LNCaP clone FGC (cell line): ENCODE measurements at regions not wholly inside any gene's neighbourhood (a gene's known extent, or its start where the extent isn't known, plus 50 kb on each side); places are given as distances from the start of the nearest gene placed in this dataset.

Experiments used
- DNase-seq: peaks from one replicate; pipeline ENCODE4 v3.0.0-alpha.2; 2011; ENCODE audit warnings: low read depth
- H3K4me3 ChIP-seq: 2 replicates; pipeline ENCODE4 v1.5.1; 2011; ENCODE audit warnings: mild to moderate bottlenecking, low read depth, low read length, control low read depth
- TF ChIP-seq, protein P1 (sequence below): IDR thresholded peaks from 2 replicates; pipeline ENCODE4 v1.5.1; 2012; ENCODE audit warnings: mild to moderate bottlenecking; ENCODE audit not compliant: control insufficient read depth, insufficient read depth; ENCODE audit errors: extremely low read depth

DNA sequence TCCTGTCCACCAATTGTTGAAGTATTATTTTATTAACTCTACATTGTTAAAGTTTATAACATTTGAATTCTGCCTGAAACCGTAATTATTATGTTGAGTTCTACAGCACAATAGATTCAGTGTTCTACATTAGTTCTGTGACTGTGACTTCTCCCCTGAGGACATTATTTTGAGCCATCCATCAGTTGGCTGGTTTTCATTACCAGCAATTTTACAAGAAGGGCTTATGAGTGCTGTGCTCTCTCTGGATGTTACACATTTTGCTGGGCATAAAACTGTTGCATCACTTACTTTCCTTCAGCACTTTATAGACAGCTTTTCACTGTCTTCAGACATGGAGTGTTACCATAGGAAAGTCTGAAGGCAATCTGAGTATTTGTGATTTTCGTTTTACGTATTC, 118.2 kb upstream of the KITLG start:
- TF ChIP-seq, protein P1, sequence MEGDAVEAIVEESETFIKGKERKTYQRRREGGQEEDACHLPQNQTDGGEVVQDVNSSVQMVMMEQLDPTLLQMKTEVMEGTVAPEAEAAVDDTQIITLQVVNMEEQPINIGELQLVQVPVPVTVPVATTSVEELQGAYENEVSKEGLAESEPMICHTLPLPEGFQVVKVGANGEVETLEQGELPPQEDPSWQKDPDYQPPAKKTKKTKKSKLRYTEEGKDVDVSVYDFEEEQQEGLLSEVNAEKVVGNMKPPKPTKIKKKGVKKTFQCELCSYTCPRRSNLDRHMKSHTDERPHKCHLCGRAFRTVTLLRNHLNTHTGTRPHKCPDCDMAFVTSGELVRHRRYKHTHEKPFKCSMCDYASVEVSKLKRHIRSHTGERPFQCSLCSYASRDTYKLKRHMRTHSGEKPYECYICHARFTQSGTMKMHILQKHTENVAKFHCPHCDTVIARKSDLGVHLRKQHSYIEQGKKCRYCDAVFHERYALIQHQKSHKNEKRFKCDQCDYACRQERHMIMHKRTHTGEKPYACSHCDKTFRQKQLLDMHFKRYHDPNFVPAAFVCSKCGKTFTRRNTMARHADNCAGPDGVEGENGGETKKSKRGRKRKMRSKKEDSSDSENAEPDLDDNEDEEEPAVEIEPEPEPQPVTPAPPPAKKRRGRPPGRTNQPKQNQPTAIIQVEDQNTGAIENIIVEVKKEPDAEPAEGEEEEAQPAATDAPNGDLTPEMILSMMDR, result no peak
- no peak for DNase-seq
- no peak overlapping the region for H3K4me3 ChIP-seq

DNA sequence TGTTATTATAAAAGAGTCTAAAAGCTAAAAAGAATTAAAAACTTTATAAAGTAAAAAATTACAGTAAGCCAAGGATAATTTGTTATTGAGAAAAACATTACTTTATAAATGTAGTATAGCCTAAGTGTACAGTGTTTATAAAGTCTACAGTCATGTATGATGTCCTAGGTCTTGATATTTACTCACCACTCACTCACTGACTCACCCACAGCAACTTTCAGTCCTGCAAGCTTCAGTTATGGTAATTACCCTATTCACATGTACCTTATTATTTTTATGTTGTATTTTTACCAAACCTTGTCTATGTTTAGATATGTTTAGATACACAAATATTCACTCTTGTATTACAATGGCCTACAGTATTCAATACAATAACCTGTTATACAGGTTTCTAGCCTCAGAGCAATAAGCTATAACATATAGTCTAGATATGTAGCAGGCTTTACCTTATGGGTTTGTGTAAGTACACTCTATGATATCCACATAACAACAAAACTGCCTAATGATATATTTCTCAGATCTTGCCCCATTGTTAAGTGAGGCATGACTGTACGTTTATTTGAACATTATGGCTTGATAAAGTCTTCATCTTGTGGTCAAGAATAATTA, 113.7 kb upstream of the KITLG start:
- TF ChIP-seq, protein P1, result no peak
- peak; percentile 17 for DNase-seq
- H3K4me3 ChIP-seq, result no peak overlapping the region

DNA sequence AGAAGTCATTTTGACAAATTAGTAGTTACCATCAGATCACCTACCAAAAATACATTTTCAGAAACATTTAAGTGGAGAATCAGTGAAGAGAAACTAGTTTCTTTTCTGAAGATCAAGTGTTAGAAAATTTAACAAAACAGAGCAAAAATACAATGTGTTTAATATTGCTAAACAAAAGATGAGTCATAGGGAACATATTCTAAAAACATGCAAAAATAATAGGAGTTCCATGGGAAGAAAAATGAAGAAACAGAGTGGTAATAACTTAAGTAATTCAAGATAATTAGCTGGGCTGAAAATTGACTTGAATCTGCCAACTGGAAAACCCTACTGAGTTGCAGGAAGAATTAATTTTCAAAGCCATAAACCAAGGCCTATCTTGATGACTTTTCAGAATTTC, 111.5 kb upstream of the KITLG start:
- H3K4me3 ChIP-seq, result no peak overlapping the region
- DNase-seq, result no peak
- TF ChIP-seq, protein P1, result no peak

DNA sequence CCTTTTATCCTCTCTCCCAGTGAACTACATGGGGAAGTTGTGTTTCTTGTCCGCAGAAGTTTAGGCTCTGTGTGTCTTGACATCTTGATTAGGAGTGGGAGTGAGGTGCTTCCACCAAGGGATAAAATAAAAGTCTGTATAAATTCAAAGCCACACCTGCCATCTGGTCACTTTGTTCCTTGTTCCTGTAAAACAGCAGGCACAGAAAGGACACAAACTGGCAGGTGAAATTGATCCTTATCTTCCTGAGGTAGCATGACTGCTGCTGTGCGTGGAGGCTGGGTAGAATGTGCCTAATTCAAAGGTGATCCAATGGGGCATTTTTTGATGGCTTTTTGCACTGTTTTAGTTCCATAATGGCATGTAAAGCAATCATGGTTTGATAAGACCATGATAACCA, 104.3 kb upstream of the KITLG start:
- TF ChIP-seq, protein P1, result no peak
- no peak overlapping the region for H3K4me3 ChIP-seq
- peak; percentile 84 for DNase-seq

DNA sequence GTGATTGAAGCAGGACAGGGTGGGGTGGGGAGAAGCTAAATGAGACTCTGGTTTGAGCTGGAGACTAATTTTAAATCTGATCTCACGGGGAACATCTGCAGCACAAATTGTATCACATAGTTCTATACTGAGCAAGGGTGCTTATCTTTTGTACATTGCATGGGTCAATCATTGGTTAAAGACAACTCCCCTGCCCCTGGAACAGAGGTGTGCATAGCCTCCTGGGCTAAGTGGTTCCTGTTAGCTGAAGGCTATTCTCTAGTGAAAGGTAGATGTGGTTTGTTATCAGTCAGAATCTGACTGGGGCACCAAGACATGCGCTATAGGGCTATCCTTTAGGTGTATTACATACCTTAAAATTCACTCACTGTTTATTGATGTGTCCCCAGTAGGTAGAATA, 103.9 kb upstream of the KITLG start:
- DNase-seq, result no peak
- no peak overlapping the region for H3K4me3 ChIP-seq
- TF ChIP-seq, protein P1, result no peak

DNA sequence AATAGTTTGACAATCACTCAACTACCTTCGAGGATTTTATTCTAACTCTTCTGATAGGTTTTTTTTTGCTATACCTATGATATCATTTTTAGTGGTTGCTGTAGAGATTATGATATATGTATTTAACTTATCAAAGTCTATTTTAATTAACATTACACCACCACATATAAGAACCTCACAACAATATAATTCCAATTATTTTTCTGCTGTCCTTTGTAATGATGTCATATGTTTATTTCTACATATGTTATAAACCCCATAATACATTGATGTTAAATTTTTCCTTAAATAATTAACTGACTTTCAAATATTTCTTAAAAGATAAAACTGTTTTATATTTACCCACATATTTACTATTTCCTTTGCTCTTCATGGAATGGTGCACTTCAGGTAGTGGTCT, 103.4 kb upstream of the KITLG start:
- no peak overlapping the region for H3K4me3 ChIP-seq
- DNase-seq, result no peak
- TF ChIP-seq, protein P1, result no peak

DNA sequence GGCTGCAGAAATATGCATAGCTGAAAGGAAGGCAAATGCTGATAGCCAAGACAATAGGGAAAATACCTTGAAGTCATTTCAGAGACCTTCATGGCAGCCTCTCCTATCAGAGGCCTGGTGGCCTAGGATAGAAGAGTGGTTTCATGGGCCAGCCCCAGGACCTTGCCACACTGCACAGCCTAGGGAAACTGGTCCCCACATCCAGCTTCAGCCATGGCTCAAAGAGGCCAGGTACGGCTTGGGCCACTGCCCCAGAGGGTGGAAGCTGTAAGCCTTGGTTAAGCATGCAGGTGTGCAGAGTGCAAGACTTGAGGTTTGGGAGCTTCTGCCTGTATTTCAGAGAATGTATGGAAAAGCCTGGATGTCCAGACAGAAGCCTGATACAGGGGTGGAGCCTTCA, 101.0 kb upstream of the KITLG start:
- TF ChIP-seq, protein P1, result no peak
- no peak for DNase-seq
- H3K4me3 ChIP-seq, result no peak overlapping the region
